Upper lobe of left lung (tissue), 4 donors: ENCODE measurements at regions not wholly inside any gene's neighbourhood (a gene's known extent, or its start where the extent isn't known, plus 50 kb on each side); places are given as distances from the start of the nearest gene placed in this dataset.

Experiments
- POLR2AphosphoS5 ChIP-seq, 2 donors: sonication (generic); formaldehyde crosslinking; IDR thresholded peaks; one replicate each; pipeline ENCODE4 v1.5.1; 2017; ENCODE audit warnings: antibody characterized with exemption in 2 of 2
- TF ChIP-seq, protein P1 (sequence below), 6 experiments: fragments of 450-650 bp in 4 of 6; fragments of 200-600 bp in 2 of 6; sonication (generic) in 2 of 6; IDR thresholded peaks; one replicate each; pipeline ENCODE4 v1.5.1; 2016 to 2019; ENCODE audit warnings: antibody characterized with exemption in 6 of 6

- TF ChIP-seq, protein P1, sequence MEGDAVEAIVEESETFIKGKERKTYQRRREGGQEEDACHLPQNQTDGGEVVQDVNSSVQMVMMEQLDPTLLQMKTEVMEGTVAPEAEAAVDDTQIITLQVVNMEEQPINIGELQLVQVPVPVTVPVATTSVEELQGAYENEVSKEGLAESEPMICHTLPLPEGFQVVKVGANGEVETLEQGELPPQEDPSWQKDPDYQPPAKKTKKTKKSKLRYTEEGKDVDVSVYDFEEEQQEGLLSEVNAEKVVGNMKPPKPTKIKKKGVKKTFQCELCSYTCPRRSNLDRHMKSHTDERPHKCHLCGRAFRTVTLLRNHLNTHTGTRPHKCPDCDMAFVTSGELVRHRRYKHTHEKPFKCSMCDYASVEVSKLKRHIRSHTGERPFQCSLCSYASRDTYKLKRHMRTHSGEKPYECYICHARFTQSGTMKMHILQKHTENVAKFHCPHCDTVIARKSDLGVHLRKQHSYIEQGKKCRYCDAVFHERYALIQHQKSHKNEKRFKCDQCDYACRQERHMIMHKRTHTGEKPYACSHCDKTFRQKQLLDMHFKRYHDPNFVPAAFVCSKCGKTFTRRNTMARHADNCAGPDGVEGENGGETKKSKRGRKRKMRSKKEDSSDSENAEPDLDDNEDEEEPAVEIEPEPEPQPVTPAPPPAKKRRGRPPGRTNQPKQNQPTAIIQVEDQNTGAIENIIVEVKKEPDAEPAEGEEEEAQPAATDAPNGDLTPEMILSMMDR (IDR thresholded peaks at IDR 0.05) = no peak
- no peak for TF ChIP-seq POLR2AphosphoS5 (IDR thresholded peaks at IDR 0.05)
Measured at GRCh38 chr10:23951841-23952240, 257.1 kb upstream of the KIAA1217 start.
